ENCODE measurements at regions not wholly inside any gene's neighbourhood (a gene's known extent, or its start where the extent isn't known, plus 50 kb on each side); places are given as distances from the start of the nearest gene placed in this dataset.
A peak's percentile ranks its signal among the peaks of the same experiment; 100 is the strongest.
"Not testable (repeated sequence)": the region's sequence is repeated elsewhere in the genome, so short reads cannot be mapped to it uniquely, and the experiment has no call there.

GRCh38 chr2:8440029-8440778 is 241.7 kb upstream of the ID2 start:
- no peak for TF ChIP-seq CTCF (conservative IDR thresholded peaks at IDR 0.05; ENCODE audit: low read depth, low read length)
- no peak for DNase-seq (ENCODE audit: low read depth)
- no peak overlapping the region for H3K4me3 ChIP-seq (ENCODE audit: low read depth, low read length)

DNA sequence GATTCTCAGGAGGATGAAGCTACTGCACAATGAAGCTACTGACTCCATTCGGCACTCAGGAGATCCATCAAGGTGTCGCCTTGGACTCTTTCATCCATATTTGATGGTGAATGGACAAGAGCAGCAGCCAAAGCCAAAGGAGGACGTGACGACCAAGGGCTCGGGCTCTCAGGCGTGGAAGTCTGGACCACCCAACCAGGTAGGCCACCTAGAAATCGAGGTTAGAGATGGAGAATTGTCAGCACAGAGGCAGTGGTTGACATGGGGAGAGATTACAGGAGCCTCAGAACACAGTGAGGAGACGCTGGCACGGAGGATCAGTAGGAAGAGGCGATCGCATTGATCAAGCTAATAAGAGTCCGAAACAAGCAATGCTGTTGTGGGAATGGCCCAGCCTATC is 240.5 kb upstream of the ID2 start:
- DNase-seq (ENCODE audit: low read depth), result no peak
- no peak overlapping the region for H3K4me3 ChIP-seq (ENCODE audit: low read depth, low read length)
- no peak for TF ChIP-seq CTCF (conservative IDR thresholded peaks at IDR 0.05; ENCODE audit: low read depth, low read length)

DNA sequence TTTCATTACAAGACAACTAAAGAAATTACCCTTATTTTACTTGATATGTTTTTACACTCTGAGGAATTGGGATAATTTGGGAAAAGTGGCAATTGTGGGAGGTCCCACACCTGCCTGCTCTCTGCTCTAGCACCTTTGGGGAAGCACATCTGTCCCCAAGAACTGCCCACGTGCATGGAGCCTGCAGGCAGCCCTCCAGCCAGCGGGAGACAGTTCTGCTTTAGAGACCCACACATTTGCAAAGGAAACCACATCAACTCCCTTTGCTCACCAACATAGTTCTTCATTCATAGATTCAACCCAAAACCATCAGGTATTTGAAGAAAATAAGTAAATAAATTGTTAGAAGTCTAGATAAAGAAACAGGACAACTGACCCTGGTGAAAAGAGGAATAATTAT is 239.9 kb upstream of the ID2 start:
- H3K4me3 ChIP-seq (ENCODE audit: low read depth, low read length), result no peak overlapping the region
- no peak for TF ChIP-seq CTCF (conservative IDR thresholded peaks at IDR 0.05; ENCODE audit: low read depth, low read length)
- no peak for DNase-seq (ENCODE audit: low read depth)

DNA sequence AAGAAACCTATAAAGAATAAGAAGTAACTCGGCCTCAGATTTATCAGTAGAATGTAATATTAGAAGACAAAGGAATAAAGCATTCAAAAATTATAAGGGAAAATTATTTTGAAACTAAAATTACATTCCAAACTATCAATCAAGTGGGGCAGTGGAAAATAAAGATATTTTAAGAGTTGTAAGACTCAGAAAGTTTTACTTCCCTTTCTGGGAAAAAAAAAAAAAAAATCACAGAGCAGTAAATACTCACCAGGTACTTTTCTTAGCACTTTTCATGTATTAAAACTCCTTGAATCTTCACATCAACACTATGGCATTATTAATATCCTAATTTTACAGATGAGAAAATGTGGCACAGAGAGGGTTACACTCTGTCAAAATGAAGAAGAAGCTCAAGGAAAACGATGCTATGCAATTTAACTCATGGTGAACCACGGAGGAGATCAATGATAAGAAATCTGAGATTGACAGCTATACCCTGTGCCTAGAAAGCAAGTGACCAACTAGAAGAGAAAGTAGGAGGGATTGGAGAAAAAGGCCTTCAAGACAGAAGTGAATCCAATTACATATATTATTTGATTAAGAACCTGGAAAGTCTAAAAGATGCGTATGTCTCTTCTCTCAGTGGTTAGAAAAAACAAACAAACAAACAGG is 238.9 kb upstream of the ID2 start:
- no peak for TF ChIP-seq CTCF (conservative IDR thresholded peaks at IDR 0.05; ENCODE audit: low read depth, low read length)
- no peak for DNase-seq (ENCODE audit: low read depth)
- H3K4me3 ChIP-seq (ENCODE audit: low read depth, low read length), result no peak overlapping the region

DNA sequence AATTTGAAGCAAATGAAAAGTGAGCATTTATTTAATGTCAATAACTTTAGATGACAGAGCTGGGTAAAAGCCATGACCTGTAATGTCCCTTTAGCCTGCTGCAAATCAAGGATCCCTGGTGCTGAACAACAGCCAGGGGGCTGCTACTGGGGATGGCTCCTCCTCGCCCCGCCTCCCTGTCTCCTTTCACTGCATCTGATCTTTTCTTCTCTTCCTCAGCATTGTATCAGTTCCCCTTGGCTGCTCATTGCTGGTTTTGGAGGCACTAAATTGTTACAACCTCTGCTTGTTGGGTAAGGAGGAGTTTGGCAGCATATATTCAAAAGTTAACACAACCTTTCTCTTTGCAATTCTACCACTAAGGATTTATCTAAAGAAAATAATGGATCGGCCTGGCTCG is 236.3 kb upstream of the ID2 start:
- TF ChIP-seq CTCF (conservative IDR thresholded peaks at IDR 0.05; ENCODE audit: low read depth, low read length), result no peak
- H3K4me3 ChIP-seq (ENCODE audit: low read depth, low read length), result no peak overlapping the region
- DNase-seq (ENCODE audit: low read depth), result no peak

GRCh38 chr2:8446751-8447150 is 235.1 kb upstream of the ID2 start:
- not testable (repeated sequence) for H3K4me3 ChIP-seq (ENCODE audit: low read depth, low read length)
- peak; percentile 1 for DNase-seq (ENCODE audit: low read depth)

- peak; percentile 10 for DNase-seq (ENCODE audit: low read depth)
- H3K4me3 ChIP-seq (ENCODE audit: low read depth, low read length), result no peak overlapping the region
- no peak for TF ChIP-seq CTCF (conservative IDR thresholded peaks at IDR 0.05; ENCODE audit: low read depth, low read length)
These were observed 234.1 kb upstream of the ID2 start for GRCh38 chr2:8447610-8448221.

Measured in epithelial cell of proximal tubule (primary cell).